GM12892 (cell line): ENCODE measurements at regions not wholly inside any gene's neighbourhood (a gene's known extent, or its start where the extent isn't known, plus 50 kb on each side); places are given as distances from the start of the nearest gene placed in this dataset.

Source experiments
- POLR2A ChIP-seq: IDR thresholded peaks from 2 replicates; pipeline ENCODE4 v1.6.1; 2011; ENCODE audit warnings: low read depth, low read length, control low read depth
- TAF1 ChIP-seq: IDR thresholded peaks from 2 replicates; pipeline ENCODE4 v1.6.1; 2011; ENCODE audit warnings: low read depth, mild to moderate bottlenecking, control low read depth, low read length, borderline replicate concordance

DNA sequence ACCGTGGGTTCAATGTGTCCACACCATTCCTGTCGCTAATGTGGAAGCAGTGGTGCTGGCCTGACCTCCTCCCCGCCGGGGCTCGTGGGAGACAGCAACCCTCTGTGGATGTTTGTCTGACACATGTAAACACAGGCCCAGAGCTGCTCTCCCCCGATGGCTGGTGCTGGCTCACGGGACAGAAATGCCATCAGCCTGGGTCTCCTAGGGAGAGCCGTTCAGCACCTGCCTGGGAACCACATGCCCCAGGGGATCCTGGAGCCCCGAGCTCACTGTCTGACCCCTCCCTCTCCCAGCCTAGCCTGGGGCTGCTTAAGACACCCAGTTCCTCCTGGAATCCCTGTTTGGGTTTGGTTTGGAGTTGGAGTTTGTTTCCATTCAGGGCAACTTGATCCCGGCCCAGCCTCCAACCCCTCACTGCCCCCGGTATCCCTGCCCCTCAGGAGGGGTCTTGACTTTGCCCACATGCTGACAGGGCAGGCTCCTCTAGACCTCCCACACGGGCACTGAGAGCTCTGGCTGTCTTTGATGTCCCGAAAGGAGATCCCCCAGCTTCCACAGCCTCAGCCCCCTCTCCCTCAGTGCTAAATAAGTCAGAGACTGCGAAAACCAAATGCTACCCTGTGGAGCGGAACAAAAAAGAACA is 50.9 kb upstream of the WNT11 start:
- TF ChIP-seq TAF1: no peak
- TF ChIP-seq POLR2A: no peak
